HG03520 (cell line): ENCODE measurements at regions not wholly inside any gene's neighbourhood (a gene's known extent, or its start where the extent isn't known, plus 50 kb on each side); places are given as distances from the start of the nearest gene placed in this dataset.
"Not testable (repeated sequence)": the region's sequence is repeated elsewhere in the genome, so short reads cannot be mapped to it uniquely, and the experiment has no call there.

Experiments used
- ATAC-seq: cut with Tn5 transposase; IDR thresholded peaks from one replicate; pipeline ENCODE4 v1.9.1; 2021; ENCODE audit warnings: mild to moderate bottlenecking, moderate library complexity; ENCODE audit not compliant: unreplicated experiment

DNA sequence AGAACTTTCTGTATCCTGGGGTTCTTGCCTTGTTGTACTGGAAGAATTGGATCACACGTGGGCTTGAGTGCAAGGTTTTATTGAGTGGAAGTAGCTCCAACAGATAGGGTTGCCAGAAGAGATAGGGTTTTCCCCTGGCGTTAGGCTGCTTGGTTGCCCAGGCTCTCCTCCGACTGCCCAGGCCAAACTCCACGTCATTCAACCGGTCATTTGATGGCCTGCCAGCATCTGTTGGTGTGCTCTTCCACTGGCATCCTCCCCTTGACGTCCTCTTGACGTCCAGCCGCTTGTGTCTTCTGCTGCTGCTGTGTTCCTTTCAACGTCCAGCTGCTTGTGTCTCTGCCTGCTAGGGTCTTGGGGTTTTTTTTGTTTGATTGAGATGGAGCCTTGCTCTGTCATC lies 111.2 kb upstream of the XIST start:
- no peak for ATAC-seq

DNA sequence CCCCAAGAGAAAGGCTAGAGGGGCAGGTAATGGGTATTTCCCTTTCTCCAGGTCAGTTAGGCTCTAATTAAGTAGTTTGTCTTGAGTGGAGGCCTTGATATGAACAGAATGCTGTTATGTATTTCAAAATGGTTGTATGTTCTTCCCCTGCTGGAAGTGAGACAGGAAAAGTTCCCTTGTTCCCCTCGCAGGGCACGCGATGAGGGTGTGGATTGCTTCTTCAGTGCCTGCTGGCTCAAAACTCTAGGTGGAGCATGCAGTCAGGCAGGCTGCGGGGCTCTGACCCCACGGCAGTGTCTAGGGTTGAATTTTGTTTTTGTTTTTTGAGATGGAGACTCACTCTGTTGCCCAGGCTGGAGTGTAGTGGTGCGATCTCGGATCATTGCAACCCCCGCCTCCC lies 110.4 kb upstream of the XIST start:
- no peak for ATAC-seq

DNA sequence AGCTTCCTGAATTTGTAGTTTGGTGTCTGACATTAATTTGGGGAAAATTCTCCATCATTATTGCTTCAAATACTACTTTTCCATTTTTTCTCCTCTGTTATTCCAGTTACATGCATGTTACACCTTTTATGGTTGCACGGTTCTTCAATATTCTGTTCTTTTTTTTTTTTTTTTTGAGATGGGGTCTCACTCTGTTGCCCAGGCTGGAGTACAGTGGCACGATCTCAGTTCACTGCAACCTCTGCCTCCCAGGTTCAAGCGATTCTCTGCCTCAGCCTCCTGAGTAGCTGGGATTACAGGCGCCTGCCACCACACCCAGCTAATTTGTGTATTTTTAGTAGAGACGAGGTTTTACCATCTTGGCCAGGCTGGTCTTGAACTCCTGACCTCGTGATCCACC lies 109.4 kb upstream of the XIST start:
- ATAC-seq = not testable (repeated sequence)

DNA sequence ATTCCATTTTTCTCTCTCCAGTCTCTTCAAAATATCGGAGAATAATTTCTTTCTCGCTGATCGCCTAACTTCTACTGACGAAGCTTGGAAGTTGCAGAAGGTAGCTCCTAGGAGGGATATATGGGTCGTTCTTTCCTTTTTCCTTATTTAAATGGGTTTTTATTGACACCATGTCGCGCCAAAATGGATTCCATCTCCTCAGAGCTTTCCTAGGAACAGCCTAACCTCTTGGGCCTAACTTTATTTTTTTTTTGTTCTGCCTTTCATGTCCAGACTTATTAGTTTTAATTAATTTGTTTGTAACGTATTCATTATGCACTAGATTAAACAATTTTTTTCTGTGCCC lies 92.0 kb upstream of the XIST start:
- ATAC-seq = no peak

DNA sequence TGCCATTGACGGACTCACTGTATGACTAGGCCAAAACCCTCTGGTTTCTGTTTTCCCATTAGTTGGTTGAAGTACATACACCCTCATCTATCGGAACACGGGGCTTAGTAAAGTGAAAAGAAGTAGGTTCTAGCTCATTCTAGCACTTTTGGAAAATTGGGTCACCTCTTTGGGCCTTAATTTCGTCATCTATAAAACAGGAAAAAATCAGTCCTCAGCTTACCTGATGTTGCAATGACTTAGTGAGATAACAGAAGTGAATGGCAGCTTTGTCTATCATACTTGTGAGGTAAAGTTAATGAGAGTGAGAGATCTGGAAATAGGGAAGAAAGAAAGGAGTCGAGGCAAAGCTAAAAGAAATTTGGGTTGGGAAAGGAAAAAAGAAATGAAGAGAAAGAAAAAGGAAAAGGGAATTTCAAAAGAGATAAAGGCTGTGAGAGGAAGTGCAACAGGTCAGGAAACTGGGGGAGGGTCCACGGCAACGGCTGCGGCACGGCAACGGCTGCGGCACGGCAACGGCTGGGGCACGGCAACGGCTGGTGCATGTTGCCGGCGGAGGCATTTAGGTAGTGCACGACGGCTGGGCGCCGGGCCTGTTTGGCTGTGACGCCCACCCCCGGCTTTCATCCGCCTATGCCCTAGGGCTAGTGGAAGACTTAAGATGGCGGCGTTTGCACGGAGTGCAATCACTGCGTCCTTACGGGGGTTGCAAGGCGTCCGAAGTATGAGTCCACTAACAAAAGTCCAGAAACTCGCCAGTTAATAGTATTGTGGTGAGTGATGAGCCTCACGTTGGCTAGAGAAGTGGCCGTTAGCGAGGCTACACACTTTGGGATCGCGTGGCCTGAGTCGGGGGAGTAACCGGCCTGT lies 91.4 kb upstream of the XIST start:
- ATAC-seq = peak; percentile 99

DNA sequence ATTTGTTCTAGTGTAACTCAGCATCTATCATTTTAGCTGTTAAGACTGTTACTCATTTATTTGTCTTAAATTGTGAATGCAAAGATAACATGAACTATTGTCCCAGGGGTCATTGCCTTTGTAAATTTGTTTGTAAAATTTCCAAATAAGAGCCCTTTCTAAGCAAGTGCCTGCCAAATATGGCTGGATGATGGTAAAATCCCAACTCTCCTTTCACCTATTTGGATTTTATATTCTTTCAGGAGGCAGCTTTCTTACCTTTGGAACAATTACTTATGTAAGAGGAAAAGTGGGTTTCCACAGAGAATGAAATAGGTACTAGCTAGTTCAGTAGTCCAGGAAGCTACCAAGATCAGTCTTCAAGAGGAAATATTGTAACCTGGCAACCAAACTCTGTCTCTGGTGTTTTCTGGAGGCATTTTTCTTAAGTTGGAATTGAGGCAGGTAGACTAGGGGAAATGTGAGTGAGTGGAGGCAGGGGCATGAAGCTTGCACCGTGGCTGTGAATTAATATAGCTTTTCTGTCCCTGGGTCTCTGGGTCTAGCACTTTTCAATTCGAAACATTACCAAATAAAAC lies 88.5 kb upstream of the XIST start:
- ATAC-seq = no peak

DNA sequence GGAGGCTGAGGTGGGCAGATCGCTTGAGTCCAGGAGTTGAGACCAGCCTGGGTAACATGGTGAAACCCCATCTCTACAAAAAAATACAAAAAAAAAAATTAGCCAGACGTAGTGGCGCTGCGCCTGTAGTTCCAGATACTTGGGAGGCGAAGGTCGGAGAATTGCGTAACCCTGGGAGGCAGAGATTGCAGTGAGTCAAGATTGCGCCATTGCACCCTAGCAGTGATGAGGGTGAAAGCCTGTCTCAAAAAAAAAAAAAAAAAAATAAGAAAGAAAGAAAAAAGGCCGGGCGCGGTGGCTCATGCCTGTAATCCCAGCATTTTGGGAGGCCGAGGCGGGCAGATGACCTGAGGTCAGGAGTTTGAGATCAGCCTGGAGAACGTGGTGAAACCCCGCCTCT lies 85.3 kb upstream of the XIST start:
- not testable (repeated sequence) for ATAC-seq

DNA sequence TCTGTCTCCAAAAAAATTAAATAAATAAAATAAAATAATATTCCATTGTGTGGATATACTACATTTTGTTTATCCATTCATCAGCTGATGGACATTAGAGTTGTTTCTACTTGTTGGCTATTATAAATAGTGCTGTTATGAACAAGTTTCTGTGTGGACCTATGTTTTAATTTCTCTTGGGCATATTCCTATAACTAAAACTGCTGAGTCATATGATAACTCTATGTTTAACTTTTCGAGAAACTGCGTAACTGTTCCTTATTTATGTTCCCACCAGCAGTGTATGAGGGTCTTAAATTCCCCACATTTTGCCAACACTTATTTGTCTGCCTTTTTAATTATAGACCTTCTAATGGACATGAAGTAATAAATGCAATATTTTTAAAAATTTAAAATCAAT lies 80.0 kb upstream of the XIST start:
- ATAC-seq = no peak

DNA sequence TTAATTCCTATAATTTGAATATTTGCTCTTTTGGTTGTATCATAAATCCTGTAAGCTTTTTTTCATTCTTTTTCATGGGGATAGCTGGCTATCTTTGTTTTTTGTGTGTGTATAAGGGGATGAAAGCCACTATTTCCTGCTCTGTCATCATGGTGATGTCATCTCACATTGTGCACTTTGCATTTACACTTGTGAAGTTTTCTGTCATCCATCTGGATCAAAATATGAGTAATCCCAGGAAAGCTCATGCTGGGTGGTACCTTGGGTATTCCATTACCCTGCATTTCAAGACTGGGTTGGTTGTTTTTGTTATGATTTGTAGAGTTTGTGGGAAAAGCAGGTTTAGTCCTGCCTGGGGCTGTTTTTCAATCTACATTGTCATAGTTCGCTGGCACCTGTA lies 77.8 kb upstream of the XIST start:
- no peak for ATAC-seq

DNA sequence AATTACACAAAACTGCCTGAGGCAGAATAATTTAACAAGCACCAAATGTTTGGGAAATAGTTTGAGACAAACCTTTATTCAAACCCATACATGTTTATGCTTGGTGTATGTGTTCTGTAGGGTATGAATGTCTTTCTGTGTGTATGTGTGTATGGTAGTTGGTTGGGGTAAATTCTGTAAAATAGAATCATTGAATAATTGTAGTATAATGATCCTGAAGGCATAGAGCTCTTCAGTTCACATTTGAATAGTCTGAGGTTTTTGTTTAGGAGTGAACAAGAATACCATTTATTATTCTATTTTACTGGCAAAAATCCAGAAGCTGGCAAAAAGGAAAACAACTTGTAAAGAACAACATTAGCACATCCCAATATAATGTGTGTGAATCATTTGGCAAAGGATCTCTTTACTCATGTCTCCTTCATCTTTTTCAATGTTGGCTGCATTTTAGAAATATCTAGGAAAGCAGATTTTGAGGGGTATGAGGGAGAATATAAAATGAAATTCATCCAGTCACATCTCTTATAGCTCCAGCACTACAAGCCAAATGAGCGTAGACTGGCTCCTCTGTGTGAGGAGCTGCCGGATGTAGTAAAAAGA lies 70.4 kb upstream of the XIST start:
- ATAC-seq = no peak

DNA sequence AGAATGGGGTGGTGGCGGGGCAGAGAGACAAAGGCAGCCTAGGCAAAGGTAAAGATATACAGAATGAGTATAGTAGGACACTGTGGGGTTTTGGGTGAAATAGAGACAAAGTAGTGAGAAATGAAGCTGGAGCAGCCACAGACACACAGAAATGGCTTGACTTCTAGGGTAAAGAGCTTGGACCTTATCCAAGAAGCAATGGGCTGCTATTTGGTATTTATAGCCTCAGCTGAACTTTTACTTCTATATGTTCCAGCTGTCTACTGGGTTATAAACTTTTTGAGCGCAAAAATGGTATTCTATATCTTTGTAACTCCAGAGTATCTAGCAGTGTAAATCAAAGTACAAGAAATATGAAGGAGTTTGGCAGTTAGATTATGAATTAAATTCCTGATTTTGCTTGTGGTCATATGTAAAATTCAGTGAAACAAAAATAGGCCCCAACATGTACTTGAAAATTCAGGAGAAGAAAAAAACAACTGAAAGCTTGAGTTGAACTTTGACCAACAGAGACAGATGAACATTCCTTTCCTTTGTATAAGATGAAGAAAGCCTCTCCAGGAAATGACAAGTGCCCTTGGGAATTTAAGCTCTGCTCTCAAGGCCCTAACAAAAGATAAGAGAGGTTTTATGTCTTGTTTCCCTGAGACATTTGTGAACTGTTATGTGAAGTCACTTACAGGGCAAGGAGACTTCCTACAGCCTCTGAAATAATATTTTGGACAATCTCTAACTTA lies 64.6 kb upstream of the XIST start:
- no peak for ATAC-seq

DNA sequence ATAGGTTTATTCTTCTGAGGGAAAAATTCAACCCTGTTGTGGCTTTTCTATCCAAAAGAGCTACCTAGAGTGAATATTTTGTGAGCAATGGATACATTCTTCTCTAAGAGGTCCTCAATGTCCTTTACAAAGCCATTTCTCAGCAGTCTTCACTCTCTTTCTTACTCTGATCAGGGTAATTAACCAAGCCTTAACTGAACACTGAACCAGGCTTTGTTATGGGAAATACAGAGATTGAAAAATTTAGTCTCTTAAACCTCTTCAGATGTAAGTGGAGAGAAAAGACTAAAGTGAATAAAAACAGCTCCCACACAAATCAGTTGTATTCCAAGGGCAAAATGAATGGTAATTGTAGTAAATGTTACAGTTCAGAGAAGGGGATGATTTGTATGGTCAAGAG lies 64.0 kb upstream of the XIST start:
- ATAC-seq = no peak

DNA sequence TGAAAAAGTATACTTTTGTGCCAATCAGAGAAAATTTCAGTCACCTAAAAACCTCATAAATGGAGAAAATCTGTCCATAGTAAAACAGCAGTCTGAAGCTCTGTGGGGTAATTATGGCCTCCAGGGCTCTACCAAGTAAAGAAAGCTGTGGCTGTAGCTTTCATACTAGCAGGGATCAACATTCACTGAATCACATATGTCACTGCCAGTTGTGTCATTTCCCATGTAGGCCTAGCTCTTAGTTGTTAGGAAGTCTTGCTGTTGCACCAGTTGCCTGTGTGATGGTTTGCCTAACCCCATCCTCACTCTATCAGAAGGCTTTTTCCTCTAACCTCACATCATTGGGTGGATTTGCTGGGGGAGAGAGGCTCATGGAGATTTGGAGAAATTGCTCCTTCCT lies 62.3 kb upstream of the XIST start:
- not testable (repeated sequence) for ATAC-seq

DNA sequence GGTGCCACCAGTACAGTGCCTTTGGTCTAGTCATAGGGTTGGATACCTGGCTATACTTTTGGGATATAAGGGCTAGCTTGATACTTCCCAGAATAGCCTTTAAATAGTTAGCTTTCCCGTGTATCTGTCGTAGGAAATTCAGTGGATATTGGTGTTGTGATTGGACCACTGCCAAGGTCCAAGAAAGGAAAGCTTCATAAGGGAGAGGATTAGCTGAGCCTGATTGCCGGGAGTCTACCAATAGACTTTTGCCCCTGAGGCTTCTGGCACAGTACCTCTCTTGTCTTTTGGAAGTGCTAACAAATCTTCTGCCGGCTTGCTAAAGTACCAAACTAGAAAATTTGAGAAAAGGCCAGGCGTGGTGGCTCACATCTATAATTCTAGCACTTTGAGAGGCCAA lies 61.1 kb upstream of the XIST start:
- no peak for ATAC-seq

DNA sequence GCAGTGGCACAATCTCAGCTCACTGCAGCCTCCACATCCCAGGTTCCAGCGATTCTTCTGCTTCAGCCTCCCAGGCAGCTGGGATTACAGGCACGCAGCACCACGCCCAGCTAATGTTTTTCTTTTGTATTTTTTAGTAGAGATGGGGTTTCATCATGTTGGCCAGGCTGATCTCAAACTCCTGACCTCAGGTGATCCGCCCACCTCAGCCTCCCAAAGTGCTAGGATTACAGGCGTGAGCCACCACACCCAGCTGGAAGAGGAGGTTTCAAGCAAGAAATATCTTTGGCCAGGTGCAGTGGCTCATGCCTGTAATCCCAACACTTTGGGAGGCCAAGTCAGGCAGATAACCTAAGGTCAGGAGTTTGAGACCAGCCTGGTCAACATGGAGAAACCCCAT lies 59.4 kb upstream of the XIST start:
- not testable (repeated sequence) for ATAC-seq

DNA sequence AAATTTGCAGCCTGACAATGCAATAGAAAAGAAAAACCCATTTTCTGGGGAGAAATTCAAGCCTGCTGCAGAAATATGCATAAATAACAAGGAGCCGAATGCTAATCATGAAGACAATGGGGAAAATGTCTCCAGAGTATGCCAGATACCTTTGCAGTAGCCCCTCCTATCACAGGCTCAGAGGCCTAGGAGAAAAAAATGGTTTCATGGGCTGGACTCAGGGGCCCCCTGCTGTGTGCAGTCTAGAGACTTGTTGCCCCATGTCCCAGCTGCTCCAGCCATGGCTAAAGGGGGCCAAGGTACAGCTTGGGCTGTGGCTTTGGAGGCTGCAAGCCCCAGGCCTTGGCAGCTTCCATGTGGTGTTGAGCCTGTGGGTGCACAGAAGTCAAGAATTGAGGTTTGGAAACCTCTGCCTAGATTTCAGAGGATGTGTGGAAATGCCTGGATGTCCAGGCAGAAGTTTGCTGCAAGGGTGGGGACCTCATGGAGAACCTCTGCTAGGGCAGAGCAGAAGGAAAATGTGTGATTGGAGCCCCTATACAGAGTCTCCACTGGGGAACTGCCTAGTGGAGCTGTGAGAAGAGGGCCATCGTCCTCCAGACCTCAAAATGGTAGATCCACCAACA lies 53.3 kb upstream of the XIST start:
- ATAC-seq = not testable (repeated sequence)

DNA sequence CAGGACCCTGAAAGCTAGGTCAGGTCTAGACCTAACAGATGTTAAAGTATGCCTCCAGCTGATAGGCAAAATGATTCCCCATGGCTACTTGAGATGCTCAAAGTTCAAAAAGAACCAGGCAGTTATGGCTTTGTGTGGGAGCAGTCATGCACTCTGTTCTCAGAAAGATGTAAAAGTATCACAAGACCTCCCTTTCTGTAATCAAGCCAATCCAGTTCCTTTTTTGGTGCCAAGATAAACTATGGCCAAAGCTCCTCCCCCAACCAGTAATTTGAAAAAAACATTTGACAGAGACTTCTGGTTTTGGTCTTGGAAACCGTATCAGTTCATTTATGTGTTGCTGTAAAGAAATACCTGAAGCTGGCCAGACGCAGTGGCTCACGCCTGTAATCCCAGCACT lies 51.4 kb upstream of the XIST start:
- no peak for ATAC-seq
